Ectodermal cell (in vitro differentiated cells): ENCODE measurements at regions not wholly inside any gene's neighbourhood (a gene's known extent, or its start where the extent isn't known, plus 50 kb on each side); places are given as distances from the start of the nearest gene placed in this dataset.
"Not testable (repeated sequence)": the region's sequence is repeated elsewhere in the genome, so short reads cannot be mapped to it uniquely, and the experiment has no call there.

Experiments
- H3K27ac ChIP-seq: 2 replicates; pipeline ENCODE4 v1.7.0; 2013; ENCODE audit warnings: mild to moderate bottlenecking, low read depth, low read length; ENCODE audit not compliant: insufficient read depth, poor library complexity, severe bottlenecking
- H3K27me3 ChIP-seq: 2 replicates; pipeline ENCODE4 v1.7.0; 2013; ENCODE audit warnings: mild to moderate bottlenecking, low read length; ENCODE audit not compliant: insufficient read depth, control insufficient read depth, poor library complexity, severe bottlenecking
- H3K36me3 ChIP-seq: one replicate; pipeline ENCODE4 v1.7.0; 2013; ENCODE audit warnings: low read length; ENCODE audit not compliant: control insufficient read depth, insufficient read depth
- H3K4me1 ChIP-seq: one replicate; pipeline ENCODE4 v1.7.0; 2013; ENCODE audit warnings: low read length; ENCODE audit not compliant: control insufficient read depth, insufficient read depth
- H3K4me3 ChIP-seq: 2 replicates; pipeline ENCODE4 v1.7.0; 2013; ENCODE audit warnings: low read depth, low read length, control low read depth; ENCODE audit not compliant: insufficient read depth
- H3K9me3 ChIP-seq: 2 replicates; pipeline ENCODE4 v1.7.0; 2013; ENCODE audit warnings: mild to moderate bottlenecking, low read length, moderate library complexity; ENCODE audit not compliant: control insufficient read depth
- WGBS, 2 experiments: methylation state at CpG; one replicate each; pipeline ENCODE4 v1.1.7; 2013; ENCODE audit warnings: missing lambda C conversion rate in 2 of 2; 5-methylcytosine and 5-hydroxymethylcytosine counted together

DNA sequence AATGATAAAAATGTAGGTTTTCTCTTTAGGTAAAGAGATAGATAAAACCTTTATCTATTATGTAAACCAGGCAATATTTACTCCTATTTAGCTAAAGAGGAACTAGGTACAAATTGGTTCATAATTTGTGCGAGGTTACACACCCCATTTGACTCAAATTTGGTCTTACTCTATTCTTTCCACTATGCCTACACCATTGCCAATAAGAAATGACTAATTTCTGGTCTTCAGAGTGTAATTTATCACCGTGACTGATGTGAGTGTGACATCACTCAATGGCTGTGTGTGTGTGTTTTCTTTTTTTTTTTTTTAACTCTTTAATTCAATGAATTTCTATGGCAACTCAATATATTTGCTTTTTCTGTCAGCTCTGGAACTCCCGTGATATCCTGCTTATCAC is 955.8 kb downstream of the TDRD15 start:
- Histone ChIP-seq H3K4me1 (no peaks in the 10 kb centered on the region), H3K27ac (no peak overlapping the region), H3K27me3 (no peaks in the 10 kb centered on the region), H3K4me3 (no peak overlapping the region), H3K9me3 (no peaks in the 10 kb centered on the region), H3K36me3 (no peaks in the 10 kb centered on the region)
- 100% methylated on average over 1 of the region's 3 CpGs for WGBS, 2 experiments

DNA sequence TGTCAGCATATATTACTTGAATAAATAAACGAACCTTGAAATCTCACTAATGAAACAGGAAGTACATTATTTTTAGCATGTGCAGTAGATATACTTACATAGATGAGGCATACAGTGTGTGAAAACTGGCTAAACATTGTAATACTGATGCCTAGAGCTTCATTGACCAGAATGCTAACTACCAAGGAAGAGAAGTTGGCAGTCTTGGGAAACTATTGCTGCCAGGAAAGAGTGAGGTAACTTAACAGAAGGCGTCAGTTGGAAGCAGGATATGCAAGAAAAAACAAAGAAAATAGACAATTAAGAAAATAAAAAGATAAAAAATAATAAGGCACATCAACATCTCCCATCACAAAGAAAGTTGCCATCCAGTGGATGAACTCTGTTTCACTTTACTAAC is 963.0 kb downstream of the TDRD15 start:
- Histone ChIP-seq H3K4me1 (no peaks in the 10 kb centered on the region), H3K27me3 (no peaks in the 10 kb centered on the region), H3K27ac (no peak overlapping the region), H3K4me3 (no peak overlapping the region), H3K9me3 (no peaks in the 10 kb centered on the region), H3K36me3 (no peaks in the 10 kb centered on the region)
- WGBS, 2 experiments: 100% methylated on average over 2 of the region's 2 CpGs; no CpG with 5 or more reads in 1 of the 2 experiments

DNA sequence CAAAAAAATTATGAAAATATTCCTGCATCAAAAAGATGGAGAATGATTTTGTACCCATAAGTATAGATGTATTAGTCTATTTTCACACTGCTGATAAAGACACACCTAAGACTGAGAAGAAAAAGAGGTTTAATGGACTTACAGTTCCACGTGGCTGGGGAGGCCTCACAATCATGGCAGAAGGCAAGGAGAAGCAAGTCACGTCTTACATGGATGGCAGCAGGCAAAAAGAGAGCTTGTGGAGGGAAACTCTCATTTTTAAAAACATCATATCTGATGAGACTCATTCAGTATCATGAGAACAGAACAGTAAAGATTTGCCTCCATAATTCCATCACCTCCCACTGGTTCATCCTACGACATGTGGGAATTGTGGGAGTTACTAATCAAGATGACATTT is 979.8 kb downstream of the TDRD15 start:
- H3K4me1 ChIP-seq, H3K27ac ChIP-seq, H3K36me3 ChIP-seq, H3K4me3 ChIP-seq, H3K27me3 ChIP-seq, H3K9me3 ChIP-seq: not testable (repeated sequence)
- WGBS, 2 experiments: 87 to 93% methylated on average over 3 of the region's 3 CpGs

DNA sequence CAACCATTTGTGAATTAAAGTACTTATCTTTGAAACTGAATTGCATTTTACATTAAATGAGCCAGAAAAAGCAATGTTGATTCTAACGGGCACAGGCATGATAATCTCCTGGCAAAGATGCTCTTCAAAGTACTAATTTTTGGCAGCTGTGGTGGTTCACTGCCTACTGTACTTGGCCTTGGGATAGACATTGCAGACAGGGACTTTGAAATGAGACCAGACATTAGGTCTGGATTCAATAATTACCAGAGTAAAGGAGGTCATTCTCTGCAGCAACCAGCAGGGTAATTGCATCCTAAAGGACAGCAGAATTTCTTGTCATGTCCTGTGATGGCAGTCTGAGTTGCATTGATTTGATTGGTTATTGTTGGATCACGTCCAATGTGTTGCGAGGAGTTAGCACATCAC is 986.5 kb downstream of the TDRD15 start:
- 91 to 94% methylated on average over 1 of the region's 3 CpGs for WGBS, 2 experiments
- no peaks in the 10 kb centered on the region for H3K9me3 ChIP-seq
- H3K36me3 ChIP-seq: no peaks in the 10 kb centered on the region
- no peak overlapping the region for H3K4me3 ChIP-seq
- H3K27ac ChIP-seq: no peak overlapping the region
- no peaks in the 10 kb centered on the region for H3K4me1 ChIP-seq
- H3K27me3 ChIP-seq: no peaks in the 10 kb centered on the region

DNA sequence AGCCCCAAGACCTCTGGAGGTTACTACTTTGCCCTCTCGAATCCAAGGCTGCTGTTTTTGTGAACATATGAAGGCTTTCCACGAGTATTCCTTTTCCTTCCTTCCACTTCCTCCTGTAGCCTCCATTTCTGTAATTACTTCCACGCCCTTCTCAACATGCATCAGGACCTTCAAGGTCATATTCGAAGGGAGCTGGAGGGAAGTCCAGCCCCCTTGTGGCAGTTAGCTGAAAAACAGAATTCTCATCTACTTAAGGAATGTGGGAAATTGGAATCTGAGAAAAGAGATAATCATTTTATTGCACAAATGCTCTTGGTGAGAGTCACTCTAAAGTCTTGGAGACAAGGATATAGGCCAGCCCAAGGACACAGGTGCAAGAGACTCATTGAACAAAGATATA is 1000.2 kb downstream of the TDRD15 start:
- 97 to 98% methylated on average over 4 of the region's 4 CpGs for WGBS, 2 experiments
- no peaks in the 10 kb centered on the region for H3K9me3 ChIP-seq

DNA sequence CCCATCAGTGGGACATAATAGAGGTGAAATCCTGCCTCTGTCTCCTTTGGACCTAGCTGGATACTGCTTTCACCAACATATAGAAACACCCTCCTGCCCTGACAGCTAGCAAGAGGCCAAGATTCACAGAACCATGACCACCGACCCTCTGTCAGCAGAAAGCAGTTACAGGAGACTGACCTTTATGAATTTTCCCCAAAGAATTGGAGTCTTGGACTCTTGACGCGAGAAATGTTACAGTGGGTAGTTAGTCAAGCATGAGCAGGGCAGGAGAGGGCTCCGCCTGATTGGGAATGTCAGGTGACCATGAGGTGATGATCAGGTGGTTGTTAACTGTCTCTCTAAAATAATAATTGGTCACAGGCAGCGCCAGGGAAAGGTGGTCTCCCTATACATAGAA is 1002.3 kb downstream of the TDRD15 start:
- H3K36me3 ChIP-seq: no peaks in the 10 kb centered on the region
- H3K9me3 ChIP-seq: no peaks in the 10 kb centered on the region
- H3K4me1 ChIP-seq: no peaks in the 10 kb centered on the region
- 93 to 98% methylated on average over 5 of the region's 5 CpGs for WGBS, 2 experiments
- H3K27ac ChIP-seq: no peak overlapping the region
- no peaks in the 10 kb centered on the region for H3K27me3 ChIP-seq
- H3K4me3 ChIP-seq: no peak overlapping the region

More for the DNA sequence above, 1000.2 kb downstream of the TDRD15 start:
- no peaks in the 10 kb centered on the region for H3K36me3 ChIP-seq
- no peaks in the 10 kb centered on the region for H3K27me3 ChIP-seq
- H3K27ac ChIP-seq: no peak overlapping the region
- no peak overlapping the region for H3K4me3 ChIP-seq
- no peaks in the 10 kb centered on the region for H3K4me1 ChIP-seq

DNA sequence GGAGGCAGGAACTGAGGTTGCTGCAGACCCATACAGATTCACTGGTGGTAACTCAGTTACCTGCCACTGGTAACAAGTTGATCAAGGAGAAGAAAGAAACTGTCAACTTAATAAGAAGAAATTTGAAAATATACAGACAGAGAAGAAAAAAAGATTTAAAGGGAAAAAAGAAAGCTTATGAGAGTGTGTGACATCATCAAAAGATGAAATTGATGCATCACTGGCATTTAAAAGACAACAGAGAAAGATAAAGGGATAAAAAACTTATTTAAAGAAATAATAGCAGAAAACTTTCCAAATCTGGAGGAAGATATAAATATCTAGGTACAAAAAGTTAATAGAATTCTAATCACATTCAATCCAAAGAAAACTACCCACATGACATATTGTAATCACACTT is 1003.2 kb downstream of the TDRD15 start:
- no peak overlapping the region for H3K27ac ChIP-seq
- H3K27me3 ChIP-seq: no peaks in the 10 kb centered on the region
- no peak overlapping the region for H3K4me3 ChIP-seq
- no peaks in the 10 kb centered on the region for H3K36me3 ChIP-seq
- no peaks in the 10 kb centered on the region for H3K9me3 ChIP-seq
- no peaks in the 10 kb centered on the region for H3K4me1 ChIP-seq

DNA sequence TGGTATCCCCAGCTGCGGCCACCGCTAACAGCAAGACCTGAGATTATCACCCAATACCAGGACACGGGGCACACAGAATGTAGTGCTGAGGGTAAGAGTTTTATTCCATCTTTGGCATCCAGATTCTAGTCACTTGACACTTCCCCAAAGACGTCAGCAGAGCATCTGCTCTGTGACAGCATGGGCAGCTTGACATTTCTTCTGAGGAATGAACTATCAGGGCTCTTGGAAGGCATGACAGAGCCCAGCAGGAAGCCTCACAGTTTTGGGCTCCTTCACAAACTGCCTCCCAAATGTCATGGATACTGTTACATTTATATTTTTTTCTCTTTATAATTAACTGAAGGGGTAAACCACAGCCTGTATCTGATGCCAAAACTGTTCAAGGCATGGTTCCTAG is 1010.7 kb downstream of the TDRD15 start:
- WGBS, 2 experiments: 88 to 91% methylated on average over 4 of the region's 4 CpGs

DNA sequence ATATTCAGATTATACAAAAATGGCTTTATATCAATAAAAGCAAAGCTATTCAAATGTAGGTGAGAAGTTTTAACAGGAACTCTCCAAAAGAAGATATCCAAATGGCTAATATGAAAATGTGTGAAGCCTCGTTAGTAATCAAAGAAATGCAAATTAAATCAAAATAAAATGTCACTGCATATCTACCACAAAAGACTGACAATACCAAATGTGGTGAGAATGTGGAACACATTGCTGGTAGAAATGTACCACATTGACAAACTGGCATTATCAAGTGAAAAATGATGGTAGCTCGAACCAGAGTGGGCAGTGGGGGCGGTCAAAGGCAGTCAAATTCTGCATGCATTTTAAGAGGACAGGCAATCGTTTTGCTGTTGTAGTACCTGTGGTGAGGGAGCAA is 1012.7 kb downstream of the TDRD15 start:
- 89 to 95% methylated on average over 3 of the region's 4 CpGs for WGBS, 2 experiments
- H3K27me3 ChIP-seq: no peaks in the 10 kb centered on the region
- H3K9me3 ChIP-seq: no peaks in the 10 kb centered on the region
- no peak overlapping the region for H3K4me3 ChIP-seq
- H3K4me1 ChIP-seq: peaks cover 5% of the 10 kb centered on the region
- H3K27ac ChIP-seq: no peak overlapping the region
- no peaks in the 10 kb centered on the region for H3K36me3 ChIP-seq

More for the DNA sequence above, 1010.7 kb downstream of the TDRD15 start:
- Histone ChIP-seq H3K27me3 (no peaks in the 10 kb centered on the region), H3K4me1 (peaks cover 5% of the 10 kb centered on the region), H3K9me3 (no peaks in the 10 kb centered on the region), H3K4me3 (no peak overlapping the region), H3K27ac (no peak overlapping the region), H3K36me3 (no peaks in the 10 kb centered on the region)

DNA sequence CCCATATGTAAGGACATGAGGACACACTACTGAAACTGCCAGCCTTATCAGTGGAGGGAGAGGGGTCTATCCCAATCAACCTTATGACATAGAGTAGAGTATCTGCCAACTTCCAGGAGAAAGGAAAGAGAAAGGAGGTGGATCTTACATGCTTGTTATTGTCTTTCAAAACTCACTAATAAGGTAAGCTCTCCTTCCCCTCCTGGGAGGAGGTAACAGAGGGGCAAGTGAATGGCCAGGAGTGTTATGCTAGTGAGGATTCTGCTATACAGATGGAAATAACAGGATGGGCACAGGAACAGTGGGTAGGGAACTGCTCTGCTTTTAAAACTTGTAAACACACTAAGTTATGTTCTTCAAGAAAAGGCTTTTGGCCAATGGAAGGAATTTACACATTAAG is 1020.1 kb downstream of the TDRD15 start:
- Histone ChIP-seq H3K9me3 (no peaks in the 10 kb centered on the region), H3K27ac (no peak overlapping the region), H3K4me1 (no peaks in the 10 kb centered on the region), H3K4me3 (no peak overlapping the region), H3K36me3 (no peaks in the 10 kb centered on the region), H3K27me3 (no peaks in the 10 kb centered on the region)

DNA sequence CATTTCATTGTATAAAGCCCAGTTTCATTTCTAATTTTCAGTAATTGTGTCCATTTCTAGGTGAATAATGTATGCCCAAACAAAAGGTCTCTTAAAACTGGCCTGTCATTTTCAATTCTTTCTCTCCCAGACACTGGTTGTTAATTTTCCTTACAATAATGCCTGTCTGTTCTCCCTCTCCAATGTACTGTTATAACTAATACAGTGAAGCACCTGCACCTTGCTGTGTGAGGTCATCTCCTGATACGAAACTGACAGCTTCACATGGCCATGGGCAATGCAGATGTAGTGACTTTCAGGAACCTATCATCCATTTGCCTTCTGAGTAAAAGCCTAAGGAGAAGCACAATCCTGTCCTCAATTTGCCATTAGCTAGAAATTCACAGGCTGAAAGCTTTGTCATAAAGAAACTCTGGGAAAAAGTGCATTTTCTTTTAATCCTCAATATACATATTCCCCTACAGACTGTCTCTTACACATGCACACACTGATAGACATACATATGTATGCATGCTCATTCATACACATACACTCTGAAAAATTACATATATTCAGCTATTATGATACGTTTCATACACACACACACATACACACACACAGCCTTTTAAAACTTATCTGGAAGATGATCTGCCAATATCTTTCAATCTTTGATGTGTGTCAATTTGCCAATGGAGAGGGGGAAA is 1030.3 kb downstream of the TDRD15 start:
- Histone ChIP-seq H3K4me3 (no peak overlapping the region), H3K36me3 (no peaks in the 10 kb centered on the region), H3K27me3 (no peaks in the 10 kb centered on the region), H3K27ac (no peak overlapping the region), H3K4me1 (no peaks in the 10 kb centered on the region), H3K9me3 (no peaks in the 10 kb centered on the region)
- 38 to 50% methylated on average over 2 of the region's 2 CpGs for WGBS, 2 experiments
